HCT116 (cell line): ENCODE measurements at regions not wholly inside any gene's neighbourhood (a gene's known extent, or its start where the extent isn't known, plus 50 kb on each side); places are given as distances from the start of the nearest gene placed in this dataset.

Source experiments
- ATF3 ChIP-seq: IDR thresholded peaks from 2 replicates; pipeline ENCODE4 v1.6.1; 2012
- CEBPB ChIP-seq: IDR thresholded peaks from 2 replicates; pipeline ENCODE4 v1.6.1; 2012; ENCODE audit warnings: low read depth
- CTCF ChIP-seq, 3 experiments: fragments of 200-600 bp in 1 of 3; sonication (generic) in 1 of 3; IDR thresholded peaks in 2 of 3; conservative IDR thresholded peaks in 1 of 3; 2 replicates each; pipeline ENCODE4 v1.5.1; 2012 to 2017; ENCODE audit warnings: low read depth in 2 of 3, low read length in 2 of 3, antibody characterized with exemption in 1 of 3, borderline replicate concordance in 1 of 3, control low read depth in 1 of 3, mild to moderate bottlenecking in 1 of 3, mixed read lengths in 1 of 3, mixed run types in 1 of 3, moderate library complexity in 1 of 3; ENCODE audit not compliant: insufficient read depth in 1 of 3
- EZH2phosphoT487 ChIP-seq: fragments of 200-600 bp; IDR thresholded peaks from 2 replicates; pipeline ENCODE4 v1.6.1; 2018; ENCODE audit warnings: antibody characterized with exemption, borderline replicate concordance
- JUND ChIP-seq: IDR thresholded peaks from 2 replicates; pipeline ENCODE4 v1.6.1; 2012
- MAX ChIP-seq: IDR thresholded peaks from 2 replicates; pipeline ENCODE4 v1.6.1; 2012
- POLR2A ChIP-seq: IDR thresholded peaks from 2 replicates; pipeline ENCODE4 v1.7.0; 2011; ENCODE audit warnings: borderline replicate concordance; ENCODE audit not compliant: insufficient read depth, insufficient read length; ENCODE audit errors: extremely low read depth
- POLR2AphosphoS5 ChIP-seq: IDR thresholded peaks from 2 replicates; pipeline ENCODE4 v1.6.1; 2011; ENCODE audit warnings: mild to moderate bottlenecking, low read depth, low read length, moderate library complexity
- RAD21 ChIP-seq: IDR thresholded peaks from 2 replicates; pipeline ENCODE4 v1.6.1; 2012; ENCODE audit warnings: low read depth, mild to moderate bottlenecking
- REST ChIP-seq: IDR thresholded peaks from 2 replicates; pipeline ENCODE4 v1.6.1; 2012; ENCODE audit warnings: low read depth
- SIN3A ChIP-seq: IDR thresholded peaks from 2 replicates; pipeline ENCODE4 v1.6.1; 2012; ENCODE audit warnings: low read depth
- TCF7L2 ChIP-seq: IDR thresholded peaks from 2 replicates; pipeline ENCODE4 v1.7.0; 2011; ENCODE audit warnings: borderline replicate concordance, inconsistent platforms; ENCODE audit not compliant: insufficient read depth, insufficient read length; ENCODE audit errors: extremely low read depth
- YY1 ChIP-seq: IDR thresholded peaks from 2 replicates; pipeline ENCODE4 v1.6.1; 2011; ENCODE audit warnings: low read length, low read depth, moderate library complexity, mild to moderate bottlenecking; ENCODE audit not compliant: insufficient replicate concordance; ENCODE audit errors: extremely low read depth

GRCh38 chr3:118137778-118138177 lies 896.9 kb downstream of the IGSF11 start:
- TF ChIP-seq SIN3A, result no peak
- TF ChIP-seq CTCF (IDR thresholded peaks at IDR 0.05 in 2 of 3, conservative IDR thresholded peaks at IDR 0.05 in 1 of 3; ENCODE audit: borderline replicate concordance in 1 of 3, insufficient read depth in 1 of 3, low read depth in 2 of 3, low read length in 2 of 3), result no peak
- TF ChIP-seq TCF7L2, result no peak
- TF ChIP-seq YY1, result no peak
- TF ChIP-seq POLR2A, result no peak
- TF ChIP-seq ATF3, result no peak
- TF ChIP-seq JUND, result no peak
- no peak for TF ChIP-seq MAX
- TF ChIP-seq REST, result no peak
- no peak for TF ChIP-seq CEBPB
- TF ChIP-seq POLR2AphosphoS5, result no peak
- TF ChIP-seq EZH2phosphoT487, result no peak
- TF ChIP-seq RAD21, result no peak
